ENCODE measurements at regions not wholly inside any gene's neighbourhood (a gene's known extent, or its start where the extent isn't known, plus 50 kb on each side); places are given as distances from the start of the nearest gene placed in this dataset.

GRCh38 chr7:131649003-131649541, 92.6 kb upstream of the PODXL start:
- no peak overlapping the region for H3K9ac ChIP-seq (ENCODE audit: low read depth in 2 of 2, low read length in 2 of 2)
- H3K27ac ChIP-seq: no peak overlapping the region
- intact Hi-C loops (cut with DNase I): no loop called here
- no peaks in the 10 kb centered on the region for H3K4me1 ChIP-seq
- no peak overlapping the region for H3K4me3 ChIP-seq
- no peaks in the 10 kb centered on the region for H3K27me3 ChIP-seq
- no peaks in the 10 kb centered on the region for H3K36me3 ChIP-seq
- no peak for TF ChIP-seq CTCF (IDR thresholded peaks at IDR 0.05)
- H3K9me3 ChIP-seq: no peaks in the 10 kb centered on the region
- no peak for DNase-seq

GRCh38 chr7:131648491-131648890, 92.1 kb upstream of the PODXL start:
- Histone ChIP-seq H3K9ac (ENCODE audit: low read depth in 2 of 2, low read length in 2 of 2) (no peak overlapping the region), H3K27ac (no peak overlapping the region), H3K36me3 (no peaks in the 10 kb centered on the region), H3K9me3 (no peaks in the 10 kb centered on the region), H3K4me3 (no peak overlapping the region), H3K4me1 (no peaks in the 10 kb centered on the region), H3K27me3 (no peaks in the 10 kb centered on the region)
- no peak for TF ChIP-seq CTCF (IDR thresholded peaks at IDR 0.05)
- no peak for DNase-seq
- intact Hi-C loops (cut with DNase I): no loop called here

- Histone ChIP-seq H3K4me1 (no peaks in the 10 kb centered on the region), H3K9me3 (no peaks in the 10 kb centered on the region), H3K27me3 (no peaks in the 10 kb centered on the region), H3K4me3 (no peak overlapping the region), H3K27ac (no peak overlapping the region), H3K9ac (ENCODE audit: low read depth in 2 of 2, low read length in 2 of 2) (no peak overlapping the region), H3K36me3 (no peaks in the 10 kb centered on the region)
- DNase-seq: no peak
- intact Hi-C loops (cut with DNase I): no loop called here
- TF ChIP-seq CTCF (IDR thresholded peaks at IDR 0.05): no peak
Measured at GRCh38 chr7:131646203-131646602, 89.8 kb upstream of the PODXL start.

GRCh38 chr7:131642429-131642828, 86.0 kb upstream of the PODXL start:
- no peak for DNase-seq
- no peak for TF ChIP-seq CTCF (IDR thresholded peaks at IDR 0.05)
- Histone ChIP-seq H3K27ac (no peak overlapping the region), H3K4me3 (no peak overlapping the region), H3K4me1 (no peaks in the 10 kb centered on the region), H3K36me3 (no peaks in the 10 kb centered on the region), H3K27me3 (no peaks in the 10 kb centered on the region), H3K9ac (ENCODE audit: low read depth in 2 of 2, low read length in 2 of 2) (no peak overlapping the region), H3K9me3 (no peaks in the 10 kb centered on the region)
- intact Hi-C loops (cut with DNase I): no loop called here

- Histone ChIP-seq H3K27ac (no peak overlapping the region), H3K4me1 (no peaks in the 10 kb centered on the region), H3K36me3 (no peaks in the 10 kb centered on the region), H3K4me3 (no peak overlapping the region), H3K27me3 (no peaks in the 10 kb centered on the region), H3K9ac (ENCODE audit: low read depth in 2 of 2, low read length in 2 of 2) (no peak overlapping the region), H3K9me3 (no peaks in the 10 kb centered on the region)
- no peak for TF ChIP-seq CTCF (IDR thresholded peaks at IDR 0.05)
- intact Hi-C loops (cut with DNase I): no loop called here
- no peak for DNase-seq
Measured at GRCh38 chr7:131640686-131641085, 84.3 kb upstream of the PODXL start.
